HG03066 (cell line): ENCODE measurements at regions not wholly inside any gene's neighbourhood (a gene's known extent, or its start where the extent isn't known, plus 50 kb on each side); places are given as distances from the start of the nearest gene placed in this dataset.
"Not testable (repeated sequence)": the region's sequence is repeated elsewhere in the genome, so short reads cannot be mapped to it uniquely, and the experiment has no call there.

Source experiments
- ATAC-seq: cut with Tn5 transposase; IDR thresholded peaks from one replicate; pipeline ENCODE4 v1.9.1; 2021; ENCODE audit warnings: low read depth; ENCODE audit not compliant: unreplicated experiment

- no peak for ATAC-seq
Observed at GRCh38 chr2:184041777-184042176, 556.6 kb upstream of the ZNF804A start.

- no peak for ATAC-seq
Observed at GRCh38 chr2:184047536-184047935, 550.8 kb upstream of the ZNF804A start.

DNA sequence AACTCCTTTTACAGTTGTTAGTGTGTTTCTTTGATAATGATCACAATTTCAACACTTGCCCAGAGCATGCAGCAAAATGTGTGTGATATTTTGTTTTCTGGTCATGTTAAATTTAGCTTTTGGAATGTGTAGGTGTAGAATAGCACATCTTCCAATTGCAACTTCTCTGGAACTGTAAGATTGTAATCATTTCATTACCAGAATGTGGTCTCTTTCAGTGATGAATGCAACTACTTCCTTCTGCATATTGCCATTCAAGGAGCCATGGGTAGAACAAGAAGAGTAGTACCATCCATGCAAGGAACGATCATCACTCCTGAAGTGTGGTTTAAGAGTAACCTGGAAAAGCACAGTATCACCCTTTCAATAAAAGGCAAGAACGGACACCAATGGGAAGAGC is 548.8 kb upstream of the ZNF804A start:
- no peak for ATAC-seq

GRCh38 chr2:184053326-184053725 is 545.0 kb upstream of the ZNF804A start:
- ATAC-seq = no peak

DNA sequence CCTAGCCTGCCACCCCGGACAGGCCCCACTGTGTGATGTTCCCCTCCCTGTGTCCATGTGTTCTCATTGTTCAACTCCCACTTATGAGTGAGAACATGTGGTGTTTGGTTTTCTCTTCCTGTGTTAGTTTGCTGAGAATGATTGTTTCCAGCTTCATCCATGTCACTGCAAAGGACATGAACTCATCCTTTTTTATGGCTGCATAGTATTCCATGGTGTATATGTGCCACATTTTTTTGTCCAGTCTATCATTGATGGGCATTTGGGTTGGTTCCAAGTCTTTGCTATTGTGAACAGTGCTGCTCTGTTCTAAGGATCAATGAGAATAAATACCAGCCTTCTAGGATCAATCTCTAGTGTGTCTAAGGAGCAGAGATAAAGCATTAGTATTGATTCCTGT is 543.9 kb upstream of the ZNF804A start:
- ATAC-seq = not testable (repeated sequence)

DNA sequence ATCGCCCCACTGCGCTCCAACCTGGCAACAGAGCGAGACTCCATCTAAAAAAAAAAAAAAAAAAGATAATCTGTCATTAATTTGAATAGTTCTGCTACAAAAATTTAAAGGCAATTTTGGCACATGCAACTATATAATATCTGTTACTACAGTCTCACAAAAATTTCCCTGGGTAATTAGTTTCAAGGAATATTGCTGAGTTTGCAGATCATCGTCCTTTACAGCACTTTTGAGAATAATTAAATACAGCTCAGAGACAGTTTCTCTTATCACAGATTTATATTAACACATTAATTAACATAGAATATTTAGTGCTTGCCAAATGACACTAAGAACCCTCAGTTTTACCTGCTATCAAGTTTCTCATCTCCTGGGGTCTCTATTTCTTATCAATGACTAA is 540.4 kb upstream of the ZNF804A start:
- no peak for ATAC-seq

- not testable (repeated sequence) for ATAC-seq
Observed at GRCh38 chr2:184060268-184060667, 538.1 kb upstream of the ZNF804A start.

DNA sequence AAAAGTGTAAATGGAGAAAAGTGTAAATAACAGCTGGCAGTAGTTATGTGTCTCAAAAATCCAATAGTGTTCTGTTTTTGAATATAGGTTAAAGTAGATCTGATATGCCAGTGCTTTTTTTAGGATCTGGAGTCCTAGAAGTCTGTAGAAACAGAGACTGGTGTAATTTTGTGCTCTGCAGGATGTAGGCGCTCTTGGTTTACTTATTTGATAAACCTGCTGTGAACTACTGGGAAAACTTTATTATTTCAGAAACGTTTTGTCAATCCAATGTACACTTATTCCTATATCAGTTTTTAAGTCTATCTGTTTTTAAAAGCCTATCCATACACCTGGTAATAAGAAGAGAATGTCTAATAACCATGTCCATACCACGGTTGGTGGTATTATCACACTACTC is 530.8 kb upstream of the ZNF804A start:
- ATAC-seq = no peak

DNA sequence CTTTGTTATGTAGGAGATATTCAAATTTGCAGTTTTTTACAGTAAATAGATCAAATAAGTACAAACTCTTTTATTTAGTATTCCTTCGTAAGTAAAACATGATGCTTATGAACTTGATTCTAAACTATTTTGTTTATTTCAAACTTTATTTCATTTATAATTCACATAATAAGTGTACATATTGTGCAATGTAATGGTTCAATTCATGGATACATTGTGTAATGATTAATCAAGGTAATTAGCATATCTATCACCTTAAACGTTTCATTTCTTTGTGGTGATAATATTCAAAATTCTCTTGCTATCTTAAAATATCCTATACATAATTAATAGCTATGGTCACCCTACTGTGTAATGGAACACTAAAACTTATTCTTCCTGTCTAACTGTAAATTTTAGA is 525.9 kb upstream of the ZNF804A start:
- ATAC-seq = no peak

GRCh38 chr2:184078496-184078895 is 519.8 kb upstream of the ZNF804A start:
- ATAC-seq = no peak

DNA sequence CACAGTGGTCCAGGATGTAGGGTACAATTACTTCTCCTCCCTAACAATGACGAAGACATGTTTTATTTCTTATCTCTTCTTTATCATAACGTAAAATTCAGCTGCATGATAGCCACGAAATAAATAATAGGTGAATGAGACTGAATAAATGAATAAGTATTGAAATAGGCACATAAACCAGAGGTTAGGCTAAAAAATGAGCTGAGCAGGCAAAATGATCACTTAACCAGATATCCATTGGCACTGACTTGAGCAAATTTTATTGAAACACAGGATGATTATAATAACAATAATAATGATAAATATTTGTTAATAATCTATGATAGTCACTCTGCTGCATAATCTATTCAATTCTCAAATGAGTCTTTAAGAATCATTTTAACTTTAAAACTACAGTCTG is 506.9 kb upstream of the ZNF804A start:
- no peak for ATAC-seq

DNA sequence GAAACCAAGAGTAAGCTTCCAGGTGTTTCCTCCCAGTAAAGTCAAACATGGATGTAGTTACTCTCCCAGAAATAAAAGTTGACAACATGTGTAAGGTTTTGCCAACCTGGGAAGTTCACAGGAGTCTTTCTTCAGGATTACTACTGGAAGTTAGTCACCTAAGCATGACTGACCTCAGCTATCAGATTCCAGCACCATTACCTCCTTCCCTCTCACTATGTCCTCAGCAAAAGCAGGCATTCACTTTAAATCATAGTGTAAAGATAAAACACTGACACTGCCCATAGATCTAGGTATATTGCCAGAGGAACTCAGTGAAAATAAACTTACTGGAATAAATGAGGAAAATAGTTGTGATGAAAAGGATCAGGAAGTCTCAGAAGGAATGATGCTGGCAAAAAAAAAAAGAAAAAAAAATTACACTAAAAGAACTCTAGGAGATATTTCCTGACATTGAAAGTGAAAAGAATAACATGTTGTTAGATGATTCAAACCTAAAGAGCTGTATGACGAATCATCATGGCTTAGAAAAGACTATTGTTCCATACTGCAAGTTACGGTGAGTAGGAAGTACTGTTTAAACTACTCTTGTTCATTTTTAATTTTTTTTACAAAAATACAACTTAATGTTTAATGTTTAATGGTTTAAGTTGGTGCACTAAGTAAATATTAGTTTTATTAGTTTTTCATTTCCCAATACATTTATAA is 484.5 kb upstream of the ZNF804A start:
- no peak for ATAC-seq

- no peak for ATAC-seq
Observed at GRCh38 chr2:184114439-184114838, 483.9 kb upstream of the ZNF804A start.

- ATAC-seq = no peak
Observed at GRCh38 chr2:184119989-184120800, 478.1 kb upstream of the ZNF804A start.

GRCh38 chr2:184125867-184126266 is 472.5 kb upstream of the ZNF804A start:
- no peak for ATAC-seq

DNA sequence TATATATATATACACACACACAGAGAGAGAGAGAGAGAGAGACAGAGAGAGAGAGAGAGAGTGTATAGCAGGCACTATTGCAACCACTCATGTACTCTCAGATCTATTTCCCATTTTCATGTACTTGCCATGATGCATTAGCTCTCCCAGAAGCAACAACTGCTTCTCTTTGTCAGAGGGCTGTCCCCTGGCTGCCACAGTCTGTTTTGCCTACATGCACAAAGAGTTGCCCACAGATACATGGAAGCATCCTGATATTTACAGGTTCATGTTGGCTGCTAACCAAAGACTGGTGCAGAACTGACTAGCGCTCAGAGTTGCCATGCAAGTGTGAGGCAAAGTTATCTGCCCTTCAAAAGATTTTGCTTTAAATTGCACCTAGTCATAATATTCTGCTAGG is 469.3 kb upstream of the ZNF804A start:
- ATAC-seq = no peak

DNA sequence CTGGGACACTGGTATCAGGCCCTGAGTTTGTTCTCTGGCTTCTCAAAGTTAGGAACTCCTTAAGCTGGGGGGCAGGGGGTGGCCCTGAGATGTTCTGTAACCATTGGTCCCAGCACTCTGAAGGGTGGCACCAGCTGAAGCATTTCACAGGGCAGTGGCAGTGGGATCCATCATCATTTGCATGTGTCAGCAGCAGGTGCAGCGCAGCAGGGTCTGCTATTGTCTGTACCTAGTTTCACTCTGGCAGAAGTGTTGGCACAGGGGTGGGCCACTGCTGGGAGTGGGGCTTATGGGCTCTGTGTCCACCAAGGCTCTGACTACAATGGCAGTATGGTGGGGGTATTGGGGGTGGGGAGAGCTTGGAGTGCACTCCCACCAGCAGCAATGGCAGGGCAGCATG is 460.4 kb upstream of the ZNF804A start:
- no peak for ATAC-seq

- no peak for ATAC-seq
Observed at GRCh38 chr2:184141866-184142265, 456.5 kb upstream of the ZNF804A start.

DNA sequence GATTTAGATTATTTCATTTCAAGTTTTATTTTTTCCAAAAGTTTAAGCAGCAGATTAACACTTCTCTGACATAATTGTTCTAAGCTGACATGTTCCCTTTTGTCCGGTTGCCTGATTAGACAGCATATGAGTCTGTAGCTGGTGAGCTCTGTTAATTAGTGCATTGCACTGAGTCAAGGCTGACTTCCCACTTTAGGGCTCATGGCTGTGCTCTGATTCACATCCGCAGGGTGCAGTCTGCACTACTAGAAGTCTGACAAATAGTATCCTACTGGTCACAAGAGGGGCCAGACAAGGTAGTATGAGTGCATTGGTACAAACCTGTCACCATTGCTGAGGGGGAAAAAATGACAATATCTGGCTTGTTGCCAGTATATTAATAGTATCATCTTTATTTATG is 443.9 kb upstream of the ZNF804A start:
- ATAC-seq = no peak

GRCh38 chr2:184155791-184156190 is 442.5 kb upstream of the ZNF804A start:
- ATAC-seq = no peak

- no peak for ATAC-seq
Observed at GRCh38 chr2:184157141-184157540, 441.2 kb upstream of the ZNF804A start.

DNA sequence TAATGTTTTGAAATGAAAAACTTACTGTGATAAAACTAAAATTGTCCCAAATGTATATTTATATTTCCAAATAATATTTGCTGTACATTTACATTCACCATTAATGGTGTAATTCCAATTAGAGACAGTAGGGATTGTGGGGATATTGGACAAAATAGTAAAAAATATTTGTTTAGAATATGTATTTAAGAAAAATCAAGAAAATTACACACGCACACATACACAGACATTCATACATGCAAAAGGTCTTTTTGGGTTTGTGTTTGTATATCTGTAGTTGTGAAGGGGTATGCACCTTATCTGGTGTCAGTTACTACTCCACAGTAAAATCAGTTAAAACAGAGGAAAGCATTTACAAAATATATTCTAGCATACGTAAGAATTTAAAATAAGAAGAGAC is 435.9 kb upstream of the ZNF804A start:
- ATAC-seq = no peak
